GM23248 (cell line): ENCODE measurements at regions not wholly inside any gene's neighbourhood (a gene's known extent, or its start where the extent isn't known, plus 50 kb on each side); places are given as distances from the start of the nearest gene placed in this dataset.

Experiments
- DNase-seq: peaks from one replicate; pipeline ENCODE4 v3.0.0-alpha.2; 2015
- H2AFZ ChIP-seq: fragments of 200-600 bp; sonication (generic); 2 replicates; pipeline ENCODE4 v1.6.1; 2016; ENCODE audit warnings: antibody characterized with exemption
- H3F3A ChIP-seq: fragments of 200-600 bp; sonication (generic); 2 replicates; pipeline ENCODE4 v1.6.1; 2016; ENCODE audit warnings: mild to moderate bottlenecking, antibody characterized with exemption, mixed run types; ENCODE audit not compliant: insufficient read depth
- H3K27ac ChIP-seq: fragments of 200-600 bp; sonication (generic); 2 replicates; pipeline ENCODE4 v1.5.1; 2016; ENCODE audit warnings: mild to moderate bottlenecking
- H3K27me3 ChIP-seq: fragments of 200-600 bp; sonication (generic); replicated peaks from 2 replicates; pipeline ENCODE4 v1.6.1; 2016; ENCODE audit warnings: mild to moderate bottlenecking; ENCODE audit not compliant: insufficient read depth
- H3K36me3 ChIP-seq: fragments of 200-600 bp; sonication (generic); 2 replicates; pipeline ENCODE4 v1.6.1; 2016; ENCODE audit warnings: low read depth, mild to moderate bottlenecking
- H3K4me1 ChIP-seq: fragments of 200-600 bp; sonication (generic); 2 replicates; pipeline ENCODE4 v1.6.1; 2016; ENCODE audit warnings: mild to moderate bottlenecking; ENCODE audit not compliant: insufficient read depth
- H3K4me2 ChIP-seq: fragments of 200-600 bp; sonication (generic); one replicate; pipeline ENCODE4 v1.6.1; 2016; ENCODE audit warnings: mild to moderate bottlenecking; ENCODE audit not compliant: unreplicated experiment
- H3K4me3 ChIP-seq: fragments of 200-600 bp; sonication (generic); 2 replicates; pipeline ENCODE4 v1.5.1; 2016; ENCODE audit warnings: mild to moderate bottlenecking
- H3K79me2 ChIP-seq: fragments of 200-600 bp; sonication (generic); 2 replicates; pipeline ENCODE4 v1.6.1; 2016; ENCODE audit warnings: mild to moderate bottlenecking; ENCODE audit not compliant: insufficient read depth
- H3K9ac ChIP-seq: fragments of 200-600 bp; sonication (generic); 2 replicates; pipeline ENCODE4 v1.6.1; 2016; ENCODE audit warnings: mild to moderate bottlenecking
- H3K9me2 ChIP-seq: fragments of 200-600 bp; sonication (generic); 2 replicates; pipeline ENCODE4 v1.6.1; 2016; ENCODE audit warnings: mixed run types, mild to moderate bottlenecking, moderate library complexity; ENCODE audit not compliant: insufficient read depth
- H3K9me3 ChIP-seq: fragments of 200-600 bp; sonication (generic); one replicate; pipeline ENCODE4 v1.6.1; 2017; ENCODE audit warnings: low read depth
- H4K20me1 ChIP-seq: fragments of 200-600 bp; sonication (generic); 2 replicates; pipeline ENCODE4 v1.6.0; 2016; ENCODE audit not compliant: insufficient read depth
- EZH2 ChIP-seq: fragments of 200-600 bp; sonication (generic); IDR thresholded peaks from 2 replicates; pipeline ENCODE4 v1.6.1; 2018; ENCODE audit warnings: antibody characterized with exemption, mild to moderate bottlenecking; ENCODE audit not compliant: insufficient read depth, poor library complexity, severe bottlenecking
- EZH2phosphoT487 ChIP-seq: fragments of 200-600 bp; sonication (generic); IDR thresholded peaks from 2 replicates; pipeline ENCODE4 v1.6.1; 2018; ENCODE audit warnings: antibody characterized with exemption, moderate library complexity, mild to moderate bottlenecking, low read depth; ENCODE audit not compliant: insufficient read depth
- whole genome bisulfite sequencing, 2 experiments: methylation state at CpG; one replicate each; pipeline ENCODE4 v1.1.6; 2015 to 2017; ENCODE audit warnings: low lambda C conversion rate in 2 of 2, low coverage in 1 of 2; ENCODE audit errors: missing lambda C conversion rate in 2 of 2; 5-methylcytosine and 5-hydroxymethylcytosine counted together
- in situ Hi-C: fragments of 300-500 bp; cut with MboI; formaldehyde crosslinking; loops from 2 replicates; pipeline ENCODE4 v1.15.0; 2020

GRCh38 chr2:145094370-145094769, 574.5 kb upstream of the ZEB2 start:
- TF ChIP-seq EZH2phosphoT487 = no peak
- no peak for TF ChIP-seq EZH2

GRCh38 chr2:145091967-145092366, 572.0 kb upstream of the ZEB2 start:
- Histone ChIP-seq H3K9ac (no peak overlapping the region), H3F3A (peaks cover 41% of the 10 kb centered on the region), H3K27ac (peak overlapping the region; percentile 48), H3K4me3 (no peak overlapping the region), H3K36me3 (no peaks in the 10 kb centered on the region), H3K79me2 (no peaks in the 10 kb centered on the region), H3K9me2 (no peaks in the 10 kb centered on the region), H4K20me1 (no peaks in the 10 kb centered on the region), H3K4me2 (peak overlapping the region; percentile 44), H3K9me3 (no peaks in the 10 kb centered on the region), H3K4me1 (peaks cover 51% of the 10 kb centered on the region), H3K27me3 (no peaks in the 10 kb centered on the region), H2AFZ (no peak overlapping the region)
- TF ChIP-seq EZH2 = no peak
- in situ Hi-C loops = no loop called here
- peak; percentile 44 for DNase-seq

More at GRCh38 chr2:145094370-145094769, 574.5 kb upstream of the ZEB2 start:
- Histone ChIP-seq H2AFZ (no peak overlapping the region), H3K9me2 (no peaks in the 10 kb centered on the region), H3K36me3 (no peaks in the 10 kb centered on the region), H3K9ac (no peak overlapping the region), H3F3A (peaks cover 49% of the 10 kb centered on the region), H3K4me3 (no peak overlapping the region), H3K4me2 (peak overlapping the region; percentile 0), H3K4me1 (peaks cover 60% of the 10 kb centered on the region), H3K27me3 (no peaks in the 10 kb centered on the region), H3K9me3 (no peaks in the 10 kb centered on the region), H3K79me2 (no peaks in the 10 kb centered on the region), H4K20me1 (no peaks in the 10 kb centered on the region), H3K27ac (no peak overlapping the region)
- DNase-seq = peak; percentile 55
- in situ Hi-C loops = no loop called here

GRCh38 chr2:145090841-145091761, 571.2 kb upstream of the ZEB2 start:
- Histone ChIP-seq H3K9me2 (no peaks in the 10 kb centered on the region), H4K20me1 (no peaks in the 10 kb centered on the region), H3K4me3 (no peak overlapping the region), H3K4me1 (peaks cover 42% of the 10 kb centered on the region), H3K27ac (peak overlapping the region; percentile 48), H2AFZ (no peak overlapping the region), H3K79me2 (no peaks in the 10 kb centered on the region), H3F3A (peaks cover 32% of the 10 kb centered on the region), H3K36me3 (no peaks in the 10 kb centered on the region), H3K9me3 (no peaks in the 10 kb centered on the region), H3K9ac (no peak overlapping the region), H3K4me2 (peak overlapping the region; percentile 44), H3K27me3 (no peaks in the 10 kb centered on the region)
- TF ChIP-seq EZH2 = no peak
- no peak for TF ChIP-seq EZH2phosphoT487
- WGBS, 2 experiments = 3 to 6% methylated on average over 2 of the region's 2 CpGs
- in situ Hi-C loops = no loop called here
- DNase-seq = peak; percentile 85

GRCh38 chr2:145088756-145089155, 568.8 kb upstream of the ZEB2 start:
- Histone ChIP-seq H3K4me2 (no peak overlapping the region), H3K4me3 (no peak overlapping the region), H3K9ac (no peak overlapping the region), H3K27ac (no peak overlapping the region), H3K79me2 (no peaks in the 10 kb centered on the region), H2AFZ (no peak overlapping the region), H3K9me3 (no peaks in the 10 kb centered on the region), H4K20me1 (no peaks in the 10 kb centered on the region), H3K4me1 (peaks cover 28% of the 10 kb centered on the region), H3K36me3 (no peaks in the 10 kb centered on the region), H3K27me3 (no peaks in the 10 kb centered on the region), H3F3A (peaks cover 20% of the 10 kb centered on the region), H3K9me2 (no peaks in the 10 kb centered on the region)
- 63 to 73% methylated on average over 2 of the region's 2 CpGs for WGBS, 2 experiments
- peak; percentile 34 for DNase-seq
- in situ Hi-C loops = no loop called here
- TF ChIP-seq EZH2 = no peak
- no peak for TF ChIP-seq EZH2phosphoT487
